GM23338 (cell line): ENCODE measurements at regions not wholly inside any gene's neighbourhood (a gene's known extent, or its start where the extent isn't known, plus 50 kb on each side); places are given as distances from the start of the nearest gene placed in this dataset.

Source experiments
- ATAC-seq: fragments of 200-7000 bp; cut with Tn5 transposase; 3 replicates; pipeline ENCODE4 v1.9.1; 2020
- DNase-seq: peaks from one replicate; pipeline ENCODE4 v3.0.0-alpha.2; 2015; ENCODE audit warnings: low spot score
- H2AFZ ChIP-seq: fragments of 200-600 bp; sonication (generic); 2 replicates; pipeline ENCODE4 v1.8.0; 2016; ENCODE audit warnings: antibody characterized with exemption, mild to moderate bottlenecking, moderate library complexity
- H3F3A ChIP-seq: fragments of 200-600 bp; sonication (generic); replicated peaks from 2 replicates; pipeline ENCODE4 v1.8.0; 2017; ENCODE audit warnings: antibody characterized with exemption, mixed run types, low read depth
- H3K27ac ChIP-seq: fragments of 200-600 bp; sonication (generic); 2 replicates; pipeline ENCODE4 v1.6.1; 2016; ENCODE audit warnings: low read depth
- H3K27me3 ChIP-seq: fragments of 200-600 bp; sonication (generic); 2 replicates; pipeline ENCODE4 v1.8.0; 2016; ENCODE audit warnings: mild to moderate bottlenecking, mixed run types, moderate library complexity; ENCODE audit not compliant: insufficient read depth
- H3K36me3 ChIP-seq: fragments of 200-600 bp; sonication (generic); 2 replicates; pipeline ENCODE4 v1.8.0; 2016; ENCODE audit warnings: mild to moderate bottlenecking; ENCODE audit not compliant: insufficient read depth
- H3K4me1 ChIP-seq: fragments of 200-600 bp; sonication (generic); 2 replicates; pipeline ENCODE4 v1.8.0; 2016; ENCODE audit warnings: mild to moderate bottlenecking, moderate library complexity; ENCODE audit not compliant: insufficient read depth
- H3K4me2 ChIP-seq: fragments of 200-600 bp; sonication (generic); 2 replicates; pipeline ENCODE4 v1.7.1; 2017; ENCODE audit warnings: mixed run types
- H3K4me3 ChIP-seq: fragments of 200-600 bp; sonication (generic); 2 replicates; pipeline ENCODE4 v1.6.1; 2016; ENCODE audit warnings: mixed run types
- H3K79me2 ChIP-seq: fragments of 200-600 bp; sonication (generic); replicated peaks from 2 replicates; pipeline ENCODE4 v1.8.0; 2017; ENCODE audit warnings: mild to moderate bottlenecking; ENCODE audit not compliant: insufficient read depth
- H3K9me2 ChIP-seq: fragments of 200-600 bp; sonication (generic); 2 replicates; pipeline ENCODE4 v1.8.0; 2017; ENCODE audit not compliant: insufficient read depth
- H4K20me1 ChIP-seq: fragments of 200-600 bp; sonication (generic); replicated peaks from 2 replicates; pipeline ENCODE4 v1.8.0; 2017; ENCODE audit warnings: mild to moderate bottlenecking; ENCODE audit not compliant: insufficient read depth
- H3K27ac Mint-ChIP-seq: 2 replicates; pipeline ENCODE4 v1.8.0; 2020; ENCODE audit warnings: inconsistent platforms, mild to moderate bottlenecking, moderate library complexity, mixed read lengths
- H3K27me3 Mint-ChIP-seq: 3 replicates; pipeline ENCODE4 v1.8.0; 2022; ENCODE audit warnings: low read depth, mild to moderate bottlenecking, moderate library complexity, mixed read lengths, inconsistent platforms; ENCODE audit not compliant: insufficient read depth, poor library complexity
- H3K36me3 Mint-ChIP-seq: 3 replicates; pipeline ENCODE4 v1.8.0; 2021; ENCODE audit warnings: low read depth, mild to moderate bottlenecking, inconsistent platforms, moderate library complexity, mixed read lengths
- H3K4me1 Mint-ChIP-seq: 3 replicates; pipeline ENCODE4 v1.8.0; 2020; ENCODE audit warnings: mild to moderate bottlenecking, inconsistent platforms, mixed read lengths
- H3K4me3 Mint-ChIP-seq: 3 replicates; pipeline ENCODE4 v1.8.0; 2021; ENCODE audit warnings: moderate library complexity, mild to moderate bottlenecking, inconsistent platforms, mixed read lengths
- H3K9me3 Mint-ChIP-seq: 3 replicates; pipeline ENCODE4 v1.8.0; 2020; ENCODE audit warnings: moderate library complexity, mild to moderate bottlenecking, inconsistent platforms, mixed read lengths
- CREB1 ChIP-seq: fragments of 250-450 bp; sonication (Bioruptor Pico); IDR thresholded peaks from 2 replicates; pipeline ENCODE4 v1.5.0; 2020; ENCODE audit warnings: low read depth, mild to moderate bottlenecking, moderate library complexity
- JUNB ChIP-seq: IDR thresholded peaks from one replicate; pipeline ENCODE4 v1.6.1; 2016; ENCODE audit warnings: antibody characterized with exemption; ENCODE audit not compliant: unreplicated experiment
- NANOG ChIP-seq: IDR thresholded peaks from 2 replicates; pipeline ENCODE4 v1.6.1; 2016; ENCODE audit warnings: antibody characterized with exemption, borderline replicate concordance
- POLR2AphosphoS5 ChIP-seq: IDR thresholded peaks from 2 replicates; pipeline ENCODE4 v1.6.1; 2016; ENCODE audit warnings: antibody characterized with exemption, low read depth
- ZNF114 ChIP-seq: fragments of 250-450 bp; sonication (Bioruptor Pico); IDR thresholded peaks from 2 replicates; pipeline ENCODE4 v1.5.0; 2020; ENCODE audit warnings: mild to moderate bottlenecking, moderate library complexity
- ZNF331 ChIP-seq: fragments of 250-450 bp; sonication (Bioruptor Pico); IDR thresholded peaks from 2 replicates; pipeline ENCODE4 v1.5.0; 2020; ENCODE audit warnings: low read depth, mild to moderate bottlenecking, moderate library complexity
- TF ChIP-seq, protein P1 (sequence below): fragments of 250-450 bp; sonication (Bioruptor Pico); IDR thresholded peaks from 2 replicates; pipeline ENCODE4 v1.5.0; 2020; ENCODE audit warnings: mild to moderate bottlenecking, moderate library complexity

DNA sequence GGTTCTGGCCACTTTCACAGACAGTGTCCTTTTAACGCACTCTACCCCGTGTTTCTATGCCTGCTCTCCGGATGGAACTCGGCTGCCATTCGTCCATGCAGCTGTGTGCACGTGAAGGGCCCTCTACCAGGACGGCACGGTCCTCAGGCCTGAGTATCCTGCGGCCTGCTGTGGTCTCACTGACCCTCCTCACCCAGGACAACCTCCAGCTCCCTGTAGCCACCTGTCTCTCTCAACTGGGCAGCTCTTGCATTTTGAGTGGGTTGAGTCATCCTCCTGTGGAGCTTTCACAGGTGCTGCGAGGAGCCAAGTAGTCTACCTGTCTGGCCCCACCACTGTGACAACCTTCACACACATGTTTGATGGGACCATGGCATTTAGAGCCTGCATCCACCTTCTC, 321.7 kb upstream of the TSHZ3 start (continued):
- TF ChIP-seq, protein P1, sequence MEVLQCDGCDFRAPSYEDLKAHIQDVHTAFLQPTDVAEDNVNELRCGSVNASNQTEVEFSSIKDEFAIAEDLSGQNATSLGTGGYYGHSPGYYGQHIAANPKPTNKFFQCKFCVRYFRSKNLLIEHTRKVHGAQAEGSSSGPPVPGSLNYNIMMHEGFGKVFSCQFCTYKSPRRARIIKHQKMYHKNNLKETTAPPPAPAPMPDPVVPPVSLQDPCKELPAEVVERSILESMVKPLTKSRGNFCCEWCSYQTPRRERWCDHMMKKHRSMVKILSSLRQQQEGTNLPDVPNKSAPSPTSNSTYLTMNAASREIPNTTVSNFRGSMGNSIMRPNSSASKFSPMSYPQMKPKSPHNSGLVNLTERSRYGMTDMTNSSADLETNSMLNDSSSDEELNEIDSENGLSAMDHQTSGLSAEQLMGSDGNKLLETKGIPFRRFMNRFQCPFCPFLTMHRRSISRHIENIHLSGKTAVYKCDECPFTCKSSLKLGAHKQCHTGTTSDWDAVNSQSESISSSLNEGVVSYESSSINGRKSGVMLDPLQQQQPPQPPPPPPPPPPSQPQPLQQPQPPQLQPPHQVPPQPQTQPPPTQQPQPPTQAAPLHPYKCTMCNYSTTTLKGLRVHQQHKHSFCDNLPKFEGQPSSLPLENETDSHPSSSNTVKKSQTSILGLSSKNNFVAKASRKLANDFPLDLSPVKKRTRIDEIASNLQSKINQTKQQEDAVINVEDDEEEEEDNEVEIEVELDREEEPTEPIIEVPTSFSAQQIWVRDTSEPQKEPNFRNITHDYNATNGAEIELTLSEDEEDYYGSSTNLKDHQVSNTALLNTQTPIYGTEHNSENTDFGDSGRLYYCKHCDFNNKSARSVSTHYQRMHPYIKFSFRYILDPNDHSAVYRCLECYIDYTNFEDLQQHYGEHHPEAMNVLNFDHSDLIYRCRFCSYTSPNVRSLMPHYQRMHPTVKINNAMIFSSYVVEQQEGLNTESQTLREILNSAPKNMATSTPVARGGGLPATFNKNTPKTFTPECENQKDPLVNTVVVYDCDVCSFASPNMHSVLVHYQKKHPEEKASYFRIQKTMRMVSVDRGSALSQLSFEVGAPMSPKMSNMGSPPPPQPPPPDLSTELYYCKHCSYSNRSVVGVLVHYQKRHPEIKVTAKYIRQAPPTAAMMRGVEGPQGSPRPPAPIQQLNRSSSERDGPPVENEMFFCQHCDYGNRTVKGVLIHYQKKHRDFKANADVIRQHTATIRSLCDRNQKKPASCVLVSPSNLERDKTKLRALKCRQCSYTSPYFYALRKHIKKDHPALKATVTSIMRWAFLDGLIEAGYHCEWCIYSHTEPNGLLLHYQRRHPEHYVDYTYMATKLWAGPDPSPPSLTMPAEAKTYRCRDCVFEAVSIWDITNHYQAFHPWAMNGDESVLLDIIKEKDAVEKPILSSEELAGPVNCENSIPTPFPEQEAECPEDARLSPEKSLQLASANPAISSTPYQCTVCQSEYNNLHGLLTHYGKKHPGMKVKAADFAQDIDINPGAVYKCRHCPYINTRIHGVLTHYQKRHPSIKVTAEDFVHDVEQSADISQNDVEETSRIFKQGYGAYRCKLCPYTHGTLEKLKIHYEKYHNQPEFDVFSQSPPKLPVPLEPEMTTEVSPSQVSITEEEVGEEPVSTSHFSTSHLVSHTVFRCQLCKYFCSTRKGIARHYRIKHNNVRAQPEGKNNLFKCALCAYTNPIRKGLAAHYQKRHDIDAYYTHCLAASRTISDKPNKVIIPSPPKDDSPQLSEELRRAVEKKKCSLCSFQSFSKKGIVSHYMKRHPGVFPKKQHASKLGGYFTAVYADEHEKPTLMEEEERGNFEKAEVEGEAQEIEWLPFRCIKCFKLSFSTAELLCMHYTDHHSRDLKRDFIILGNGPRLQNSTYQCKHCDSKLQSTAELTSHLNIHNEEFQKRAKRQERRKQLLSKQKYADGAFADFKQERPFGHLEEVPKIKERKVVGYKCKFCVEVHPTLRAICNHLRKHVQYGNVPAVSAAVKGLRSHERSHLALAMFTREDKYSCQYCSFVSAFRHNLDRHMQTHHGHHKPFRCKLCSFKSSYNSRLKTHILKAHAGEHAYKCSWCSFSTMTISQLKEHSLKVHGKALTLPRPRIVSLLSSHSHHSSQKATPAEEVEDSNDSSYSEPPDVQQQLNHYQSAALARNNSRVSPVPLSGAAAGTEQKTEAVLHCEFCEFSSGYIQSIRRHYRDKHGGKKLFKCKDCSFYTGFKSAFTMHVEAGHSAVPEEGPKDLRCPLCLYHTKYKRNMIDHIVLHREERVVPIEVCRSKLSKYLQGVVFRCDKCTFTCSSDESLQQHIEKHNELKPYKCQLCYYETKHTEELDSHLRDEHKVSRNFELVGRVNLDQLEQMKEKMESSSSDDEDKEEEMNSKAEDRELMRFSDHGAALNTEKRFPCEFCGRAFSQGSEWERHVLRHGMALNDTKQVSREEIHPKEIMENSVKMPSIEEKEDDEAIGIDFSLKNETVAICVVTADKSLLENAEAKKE (CRISPR knock-in tag), result no peak
- TF ChIP-seq NANOG, result no peak

DNA sequence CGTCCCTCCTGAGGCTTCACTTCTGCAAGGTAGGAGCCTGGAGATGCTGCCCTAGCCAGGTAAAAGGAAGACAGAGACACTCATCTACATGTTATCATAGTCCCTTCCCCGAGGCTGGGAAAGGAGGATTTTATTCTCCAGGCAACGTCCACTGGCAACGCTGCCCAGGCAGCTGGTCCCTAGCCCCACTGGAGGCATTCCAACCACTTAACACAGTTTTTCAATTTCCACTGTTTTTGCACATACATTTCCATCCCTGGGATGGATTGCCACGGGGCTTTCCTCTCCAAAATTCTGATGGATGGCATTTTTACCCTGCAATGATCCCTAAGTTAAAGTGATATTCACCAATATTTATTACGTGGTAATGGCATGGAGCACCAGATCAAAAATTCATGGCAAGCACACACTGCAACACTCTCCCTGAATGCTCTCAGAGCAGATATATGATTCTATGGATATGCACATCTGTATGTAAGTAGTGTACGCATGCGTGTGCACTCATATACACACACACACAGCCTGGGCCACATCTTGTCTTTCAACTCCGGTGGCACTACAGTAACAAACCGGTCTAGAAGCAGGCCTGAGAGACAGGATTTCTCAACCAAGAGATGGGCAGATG, 322.3 kb upstream of the TSHZ3 start:
- no peaks in the 10 kb centered on the region for H3K79me2 ChIP-seq
- no peaks in the 10 kb centered on the region for H4K20me1 ChIP-seq
- no peaks in the 10 kb centered on the region for H3K9me2 ChIP-seq
- Mint-ChIP-seq H3K9me3 (no peaks in the 10 kb centered on the region; the same call in 2 of the 3 replicates), H3K36me3 (no peaks in the 10 kb centered on the region), H3K27me3 (peaks cover 2% of the 10 kb centered on the region), H3K4me3 (no peak overlapping the region), H3K4me1 (peaks cover 8% of the 10 kb centered on the region; the same call in 2 of the 3 replicates), H3K27ac (no peak overlapping the region)
- no peak overlapping the region for H3K27ac ChIP-seq
- H3K4me3 ChIP-seq, result no peak overlapping the region
- H2AFZ ChIP-seq, result 0 out of 2 replicates have a peak overlapping the region, but pooled peaks have one; percentile 23
- no peak for DNase-seq
- H3K36me3 ChIP-seq, result no peaks in the 10 kb centered on the region; the same call in 1 of the 2 replicates
- ATAC-seq, result no peak
- no peak overlapping the region for H3K4me2 ChIP-seq
- no peaks in the 10 kb centered on the region for H3K27me3 ChIP-seq
- no peaks in the 10 kb centered on the region for H3K4me1 ChIP-seq
- H3F3A ChIP-seq, result no peaks in the 10 kb centered on the region
- no peak for TF ChIP-seq NANOG
- TF ChIP-seq, protein P1 (CRISPR knock-in tag), result no peak
- no peak for TF ChIP-seq CREB1 (CRISPR knock-in tag)
- no peak for TF ChIP-seq POLR2AphosphoS5
- no peak for TF ChIP-seq JUNB
- TF ChIP-seq ZNF114 (CRISPR knock-in tag), result no peak
- TF ChIP-seq ZNF331 (CRISPR knock-in tag), result no peak
